ENCODE measurements at regions not wholly inside any gene's neighbourhood (a gene's known extent, or its start where the extent isn't known, plus 50 kb on each side); places are given as distances from the start of the nearest gene placed in this dataset.

- no peak for DNase-seq
Observed at GRCh38 chr13:111597618-111598017, 277.2 kb downstream of the TEX29 start.

DNA sequence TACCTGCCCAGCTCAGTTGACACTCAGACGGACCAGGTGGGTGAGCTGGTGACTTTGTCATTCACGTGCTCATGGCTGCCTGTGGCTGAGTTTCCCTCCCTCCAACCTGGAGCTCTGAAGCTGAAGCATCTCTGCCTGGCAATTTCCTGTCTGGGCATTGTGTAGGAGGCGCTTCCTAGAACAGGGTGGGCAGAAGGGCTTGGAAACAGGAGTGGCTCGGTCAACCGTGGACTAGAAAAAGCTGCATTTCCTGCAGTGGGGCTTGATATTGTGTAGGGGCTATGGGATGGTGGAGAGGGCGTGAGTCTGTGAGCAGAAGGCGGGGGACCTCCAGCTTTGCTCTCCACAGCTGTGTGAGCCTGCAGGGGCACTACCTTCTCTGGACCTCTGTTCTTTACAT, 278.3 kb downstream of the TEX29 start:
- no peak for DNase-seq

- DNase-seq = no peak
Observed at GRCh38 chr13:111599791-111600190, 279.3 kb downstream of the TEX29 start.

GRCh38 chr13:111602874-111603273, 282.4 kb downstream of the TEX29 start:
- no peak for DNase-seq

- DNase-seq = no peak
Observed at GRCh38 chr13:111604097-111604496, 283.7 kb downstream of the TEX29 start.

DNA sequence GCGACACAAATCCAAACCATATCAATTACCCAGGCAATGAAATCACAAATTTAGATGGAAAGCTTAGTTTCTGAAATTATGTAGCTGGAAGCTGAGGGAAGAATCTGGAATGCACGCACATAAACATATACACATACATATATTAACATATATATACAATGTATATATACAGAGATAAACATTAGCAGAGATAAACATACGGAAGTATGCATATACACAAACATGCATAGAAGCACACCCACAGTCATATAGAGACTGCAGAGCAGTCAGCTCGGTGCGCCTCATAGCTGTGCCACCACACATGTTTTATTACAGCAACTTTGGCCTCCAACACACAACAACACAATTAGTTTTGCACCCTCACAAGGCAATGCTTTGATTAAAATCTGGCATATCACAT, 288.1 kb downstream of the TEX29 start:
- no peak for DNase-seq

DNA sequence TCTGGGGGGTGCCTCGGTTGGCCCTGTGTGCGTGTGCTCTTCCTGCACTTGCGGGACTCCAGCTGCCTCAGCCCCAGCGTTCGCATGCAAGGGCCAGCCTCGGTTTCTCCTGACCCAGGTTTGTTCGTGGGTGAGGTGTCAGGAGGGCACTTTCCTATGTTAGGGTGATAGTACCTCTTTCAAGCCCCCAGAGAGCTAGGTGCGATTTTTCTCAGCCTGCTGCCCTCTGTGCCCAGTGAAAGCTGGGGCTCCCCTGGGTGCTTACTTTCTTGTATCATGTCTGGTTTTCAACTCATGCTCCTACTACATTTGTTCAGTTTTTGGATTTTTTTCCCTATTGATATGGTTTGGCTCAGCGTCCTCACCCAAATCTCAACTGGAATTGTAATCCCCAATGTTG, 289.2 kb downstream of the TEX29 start:
- no peak for DNase-seq

- no peak for DNase-seq
Observed at GRCh38 chr13:111610081-111610480, 289.6 kb downstream of the TEX29 start.

DNA sequence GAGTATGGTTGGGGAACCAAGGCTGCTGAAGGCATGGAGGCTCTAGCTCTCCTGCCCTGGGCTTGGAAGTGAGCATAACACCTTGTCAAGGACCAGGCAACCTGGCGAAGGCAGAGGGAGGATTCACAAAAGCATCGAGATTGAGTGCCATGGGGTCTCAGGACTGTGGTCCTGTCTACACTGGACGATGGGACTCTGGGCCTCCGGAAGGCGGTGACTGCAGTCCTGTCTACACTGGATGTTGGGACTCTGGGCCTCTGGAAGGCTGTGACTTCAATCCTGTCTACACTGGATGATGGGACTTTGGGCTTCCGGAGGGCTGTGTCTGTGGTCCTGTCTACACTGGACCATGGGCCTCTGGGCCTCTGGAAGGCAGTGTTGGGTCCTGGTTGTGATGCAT, 290.4 kb downstream of the TEX29 start:
- no peak for DNase-seq

GRCh38 chr13:111611651-111612050, 291.2 kb downstream of the TEX29 start:
- no peak for DNase-seq

- DNase-seq = no peak
Observed at GRCh38 chr13:111612886-111613285, 292.4 kb downstream of the TEX29 start.

DNA sequence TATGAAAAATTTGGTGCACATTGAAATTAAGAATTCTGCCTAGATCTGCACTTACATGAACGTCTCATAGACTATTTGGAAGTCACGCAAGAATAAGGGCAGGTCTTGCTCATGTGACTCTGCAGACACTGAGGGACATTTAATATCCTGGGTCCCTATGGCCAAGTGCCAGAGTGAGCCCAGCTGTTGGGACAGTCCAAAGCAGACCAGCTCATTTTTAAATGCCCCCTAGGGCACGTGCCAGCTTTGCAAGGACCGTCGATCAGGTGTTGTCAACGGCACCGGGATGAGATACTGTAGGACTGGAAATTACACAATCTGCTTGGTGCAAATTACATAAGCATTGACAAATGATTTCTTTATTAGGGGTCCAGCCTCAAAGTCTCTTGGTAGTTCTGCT, 293.6 kb downstream of the TEX29 start:
- no peak for DNase-seq

DNA sequence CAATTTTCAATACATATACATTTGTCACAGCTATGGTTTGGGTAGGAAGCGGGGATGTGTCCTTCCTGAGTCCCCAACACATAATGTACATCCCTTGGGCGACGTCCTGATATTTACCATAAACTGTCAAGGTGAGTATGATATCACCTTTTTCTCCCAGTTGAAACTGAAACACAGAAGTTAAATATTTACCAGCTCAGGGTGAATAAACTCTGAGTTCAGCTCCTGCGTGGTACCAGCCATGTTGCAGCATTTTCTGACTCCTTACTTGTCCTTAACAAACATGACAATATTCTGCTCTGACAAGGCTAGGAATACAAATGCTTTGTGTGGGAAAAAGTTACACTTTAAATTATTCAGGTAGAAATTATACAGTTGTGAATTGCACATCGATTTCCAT, 294.2 kb downstream of the TEX29 start:
- DNase-seq = no peak

- DNase-seq = no peak
Observed at GRCh38 chr13:111616203-111616602, 295.8 kb downstream of the TEX29 start.

GRCh38 chr13:111620166-111620565, 299.7 kb downstream of the TEX29 start:
- no peak for DNase-seq

- DNase-seq = no peak
Observed at GRCh38 chr13:111620586-111620985, 300.1 kb downstream of the TEX29 start.

DNA sequence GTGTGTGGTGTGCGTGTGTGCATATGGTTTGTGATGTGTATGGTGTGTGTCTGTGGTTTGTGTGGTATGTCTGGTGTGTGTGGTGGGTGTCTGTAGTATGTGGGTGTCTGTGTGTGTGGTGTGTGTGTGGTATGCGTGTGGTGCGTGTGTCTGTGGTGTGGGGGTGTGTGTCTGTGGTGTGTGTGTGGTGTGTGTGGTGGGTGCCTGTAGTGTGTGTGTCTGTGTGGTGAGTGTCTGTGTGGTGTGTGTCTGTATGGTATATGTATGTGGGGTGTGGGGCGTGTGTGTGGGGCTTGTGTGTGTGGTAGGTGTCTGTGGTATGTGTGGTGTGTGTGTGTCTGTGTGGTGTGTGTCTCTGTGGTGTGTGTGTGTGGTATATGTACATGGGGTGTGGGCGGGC, 300.7 kb downstream of the TEX29 start:
- no peak for DNase-seq

GRCh38 chr13:111622051-111622531, 301.6 kb downstream of the TEX29 start:
- DNase-seq = no peak

DNA sequence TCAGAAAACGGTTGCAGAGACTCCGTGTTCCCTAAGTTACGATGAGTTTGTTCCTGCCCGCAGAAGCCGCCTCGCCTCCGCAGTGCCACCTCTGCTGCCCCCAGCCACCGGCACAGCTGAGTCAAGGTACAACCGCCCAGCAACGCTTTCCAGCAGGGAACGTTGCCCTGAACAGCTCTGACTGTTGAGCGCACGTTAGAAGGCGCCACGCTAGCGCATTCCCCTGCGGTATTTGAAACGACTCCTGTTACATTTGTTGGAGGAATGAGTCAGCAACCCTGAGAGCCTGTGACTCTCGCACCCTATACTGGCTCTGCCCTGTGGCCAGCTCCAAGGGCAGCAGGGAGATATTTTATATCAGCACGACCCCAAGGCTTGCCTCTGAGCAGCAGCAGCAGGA, 302.8 kb downstream of the TEX29 start:
- DNase-seq = no peak

GRCh38 chr13:111623743-111624505, 303.5 kb downstream of the TEX29 start:
- DNase-seq = no peak

DNA sequence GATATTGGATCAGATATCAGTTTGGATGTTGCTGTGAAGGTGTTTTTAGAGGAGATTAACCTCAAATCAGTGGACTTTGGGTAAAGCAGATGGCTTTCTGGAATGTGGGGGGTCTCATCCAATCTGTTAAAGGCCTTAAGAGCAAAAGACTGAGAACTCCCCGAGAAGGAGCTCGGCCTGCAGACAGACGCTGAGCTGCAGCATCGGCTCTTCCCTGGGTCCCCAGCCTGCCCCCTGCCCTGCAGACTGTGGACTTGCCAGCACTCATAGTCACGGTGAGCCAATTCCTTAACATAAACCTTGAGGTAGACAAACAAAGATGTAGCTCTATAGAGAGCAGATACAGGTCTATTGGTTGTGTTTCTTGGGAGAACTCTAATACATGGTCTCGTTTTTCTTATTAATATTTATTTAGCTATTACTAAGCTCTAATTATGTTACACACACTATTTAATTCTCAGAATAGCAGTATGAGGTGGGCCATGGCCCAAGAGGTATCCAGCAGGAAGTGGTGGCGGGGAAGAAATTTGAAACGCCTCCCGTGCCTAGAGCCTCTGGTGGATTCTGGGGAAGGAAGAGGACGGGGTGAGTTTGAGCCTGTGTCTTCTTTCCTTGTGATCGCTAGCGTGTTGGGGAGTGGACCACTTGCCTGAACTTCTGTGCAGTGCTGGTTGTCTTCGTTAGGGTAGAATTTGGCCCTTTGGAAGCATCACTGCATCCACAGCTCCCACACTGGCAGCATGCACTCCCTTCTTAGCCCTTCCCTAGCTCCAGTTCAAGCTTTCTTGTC, 305.3 kb downstream of the TEX29 start:
- DNase-seq = no peak

DNA sequence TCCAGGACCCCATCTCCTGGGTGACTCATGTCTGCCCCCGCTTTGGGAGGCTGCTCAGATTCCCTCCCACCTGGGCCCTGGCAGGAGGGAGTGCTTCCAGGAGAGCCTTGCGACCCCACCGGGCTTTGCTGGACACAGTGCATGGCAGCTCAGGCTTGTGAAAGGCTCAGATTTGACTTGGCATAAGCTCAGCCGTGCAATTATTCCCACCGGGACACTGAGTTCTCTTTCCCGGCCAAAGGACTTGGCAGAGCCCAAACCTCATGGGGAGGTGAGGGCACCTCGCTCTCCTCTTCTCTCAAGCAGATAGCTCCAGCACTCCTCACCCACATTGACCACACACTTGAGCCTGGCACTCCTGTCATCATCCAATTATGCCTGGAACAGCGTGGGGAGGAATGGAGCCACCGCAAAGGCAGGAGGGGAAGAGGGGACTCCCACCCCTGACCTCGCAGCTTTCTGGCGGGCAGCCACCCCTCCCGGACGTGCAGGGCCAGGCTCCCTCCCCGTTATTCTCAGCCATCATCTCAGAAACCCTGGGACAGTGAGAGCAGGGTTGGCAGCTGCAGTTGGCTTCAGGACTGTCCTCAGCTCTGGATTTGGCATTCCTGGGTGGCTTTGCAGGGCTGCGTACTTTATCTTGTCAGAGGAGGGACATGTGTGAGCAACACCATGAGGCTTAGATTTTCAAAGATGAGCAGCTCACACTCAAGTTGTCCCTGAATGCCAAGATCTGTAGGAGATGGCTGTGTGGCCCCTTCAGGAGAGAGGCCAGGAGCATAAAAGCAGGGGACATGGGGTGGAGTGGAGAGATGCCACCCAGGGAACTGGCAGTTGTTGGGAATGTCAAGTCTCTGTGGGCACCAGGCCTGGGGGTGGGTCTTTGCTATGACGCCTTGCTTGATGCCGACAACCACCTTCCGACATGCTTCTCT, 306.2 kb downstream of the TEX29 start:
- no peak for DNase-seq

GRCh38 chr13:111627596-111627995, 307.2 kb downstream of the TEX29 start:
- no peak for DNase-seq
